ENCODE measurements at regions not wholly inside any gene's neighbourhood (a gene's known extent, or its start where the extent isn't known, plus 50 kb on each side); places are given as distances from the start of the nearest gene placed in this dataset.

- no peak for DNase-seq
- no peaks in the 10 kb centered on the region for H3K4me1 Mint-ChIP-seq
- H3K27ac Mint-ChIP-seq, result no peak overlapping the region
- peaks cover 0 to 3% (median 0%) of the 10 kb centered on the region in 3 donors for H3K36me3 Mint-ChIP-seq
- H3K4me3 Mint-ChIP-seq, result no peak overlapping the region
- H3K9me3 Mint-ChIP-seq, result peaks cover 0 to 18% (median 4%) of the 10 kb centered on the region in 9 donors
- POLR2A ChIA-PET, result no interaction called here
- no peak for ATAC-seq
- H3K27me3 Mint-ChIP-seq, result peaks cover 0 to 7% (median 0%) of the 10 kb centered on the region in 5 donors
Observed at GRCh38 chr6:10297832-10298231, 117.0 kb downstream of the TFAP2A start.

- Mint-ChIP-seq H3K27me3 (peaks cover 2 to 18% (median 6%) of the 10 kb centered on the region in 5 donors), H3K9me3 (peaks cover 0 to 28% (median 8%) of the 10 kb centered on the region in 9 donors), H3K36me3 (no peaks in the 10 kb centered on the region), H3K4me3 (no peak overlapping the region), H3K27ac (no peak overlapping the region), H3K4me1 (no peaks in the 10 kb centered on the region)
- DNase-seq (no peak), ATAC-seq (no peak)
- POLR2A ChIA-PET, result no interaction called here
Observed at GRCh38 chr6:10278746-10279145, 136.1 kb downstream of the TFAP2A start.

GRCh38 chr6:10276660-10277287, 138.1 kb downstream of the TFAP2A start:
- Mint-ChIP-seq H3K36me3 (no peaks in the 10 kb centered on the region), H3K27me3 (peaks cover 0 to 18% (median 15%) of the 10 kb centered on the region in 5 donors), H3K27ac (no peak overlapping the region), H3K9me3 (peaks cover 0 to 15% (median 5%) of the 10 kb centered on the region in 9 donors), H3K4me1 (no peaks in the 10 kb centered on the region), H3K4me3 (no peak overlapping the region)
- ATAC-seq, result no peak
- DNase-seq, result no peak
- POLR2A ChIA-PET, result no interaction called here

GRCh38 chr6:10276106-10276505, 138.8 kb downstream of the TFAP2A start:
- no peak overlapping the region for H3K27ac Mint-ChIP-seq
- H3K36me3 Mint-ChIP-seq, result no peaks in the 10 kb centered on the region
- H3K9me3 Mint-ChIP-seq, result peaks cover 0 to 15% (median 5%) of the 10 kb centered on the region in 9 donors
- POLR2A ChIA-PET, result no interaction called here
- no peak overlapping the region for H3K4me3 Mint-ChIP-seq
- ATAC-seq (no peak), DNase-seq (no peak)
- no peaks in the 10 kb centered on the region for H3K4me1 Mint-ChIP-seq
- peaks cover 0 to 19% (median 17%) of the 10 kb centered on the region in 5 donors for H3K27me3 Mint-ChIP-seq

DNA sequence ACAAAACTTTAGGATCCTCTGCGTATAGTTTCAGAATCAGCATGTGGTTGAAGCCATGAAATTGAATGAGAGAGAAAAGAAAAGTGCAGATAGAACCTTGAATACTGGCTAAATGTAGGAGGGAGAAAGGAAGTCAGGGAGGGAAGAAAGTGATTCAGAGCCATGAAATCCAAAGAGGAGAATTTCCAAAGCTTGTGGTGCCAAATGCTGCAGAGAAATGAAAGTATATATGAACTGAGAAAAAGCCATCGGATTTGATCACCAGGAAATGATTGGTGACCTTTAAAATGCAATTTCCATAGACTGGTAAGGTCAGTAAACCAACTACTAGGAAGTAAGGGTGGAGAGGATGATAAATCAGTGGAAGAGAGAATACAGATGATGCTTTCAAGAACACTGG, 142.3 kb downstream of the TFAP2A start:
- Mint-ChIP-seq H3K9me3 (peaks cover 0 to 11% (median 3%) of the 10 kb centered on the region in 9 donors), H3K27ac (no peak overlapping the region), H3K4me1 (no peaks in the 10 kb centered on the region), H3K27me3 (peaks cover 5 to 27% (median 21%) of the 10 kb centered on the region in 5 donors), H3K36me3 (no peaks in the 10 kb centered on the region), H3K4me3 (no peak overlapping the region)
- DNase-seq (no peak), ATAC-seq (no peak)
- POLR2A ChIA-PET, result no interaction called here

GRCh38 chr6:10271982-10272381, 142.9 kb downstream of the TFAP2A start:
- H3K9me3 Mint-ChIP-seq, result peaks cover 0 to 5% (median 0%) of the 10 kb centered on the region in 9 donors
- no peaks in the 10 kb centered on the region for H3K4me1 Mint-ChIP-seq
- H3K27me3 Mint-ChIP-seq, result peaks cover 5 to 29% (median 21%) of the 10 kb centered on the region in 5 donors
- no peaks in the 10 kb centered on the region for H3K36me3 Mint-ChIP-seq
- H3K4me3 Mint-ChIP-seq, result no peak overlapping the region
- DNase-seq, result no peak
- POLR2A ChIA-PET, result interaction anchor here (0.6 kb wide), 1 partner anchor 13 kb away, joined by 3 read pairs; no protein-coding TSS in a partner anchor
- no peak overlapping the region for H3K27ac Mint-ChIP-seq
- ATAC-seq, result no peak

- peaks cover 0 to 4% (median 0%) of the 10 kb centered on the region in 9 donors for H3K9me3 Mint-ChIP-seq
- no peaks in the 10 kb centered on the region for H3K4me1 Mint-ChIP-seq
- no peak overlapping the region for H3K4me3 Mint-ChIP-seq
- H3K36me3 Mint-ChIP-seq, result no peaks in the 10 kb centered on the region
- POLR2A ChIA-PET, result no interaction called here
- no peak overlapping the region for H3K27ac Mint-ChIP-seq
- DNase-seq, result no peak
- no peak for ATAC-seq
- peaks cover 7 to 42% (median 21%) of the 10 kb centered on the region in 5 donors for H3K27me3 Mint-ChIP-seq
Observed at GRCh38 chr6:10269814-10270472, 144.9 kb downstream of the TFAP2A start.

DNA sequence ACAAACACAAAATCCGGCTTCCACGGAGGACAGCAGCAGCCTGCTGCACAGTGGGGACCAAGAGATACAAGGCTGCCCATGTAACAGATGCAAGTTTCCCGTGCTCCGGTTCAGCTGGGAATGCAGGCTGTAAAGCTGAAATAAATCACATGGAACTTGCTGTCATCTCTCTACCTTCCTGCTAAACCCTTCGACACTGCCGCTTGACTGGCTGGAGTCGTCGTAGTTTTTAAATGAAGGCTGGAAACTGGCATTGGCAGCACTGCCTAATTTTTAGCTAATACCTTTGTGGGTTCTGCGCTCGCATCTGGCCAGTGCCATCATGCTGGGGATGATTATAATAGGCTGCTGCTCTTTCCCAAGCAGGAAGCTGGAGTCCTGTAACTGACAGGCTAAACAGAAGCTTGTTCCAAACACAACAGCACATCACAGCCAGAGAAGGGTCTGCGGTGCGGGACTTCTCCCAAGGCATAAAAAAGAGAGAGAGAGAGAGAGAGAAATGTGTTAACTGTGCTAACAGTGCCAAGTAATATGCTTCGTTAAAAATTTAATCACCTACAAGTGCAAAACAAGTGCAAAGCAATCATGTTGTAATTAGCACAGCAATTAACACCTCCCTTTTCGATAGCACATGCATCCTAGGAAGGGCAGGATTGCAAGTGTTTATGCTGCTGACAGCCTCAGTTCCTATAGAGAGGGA, 146.1 kb downstream of the TFAP2A start:
- POLR2A ChIA-PET, result no interaction called here
- peaks cover 7 to 42% (median 21%) of the 10 kb centered on the region in 5 donors for H3K27me3 Mint-ChIP-seq
- ATAC-seq (no peak), DNase-seq (no peak)
- peaks cover 0 to 4% (median 0%) of the 10 kb centered on the region in 9 donors for H3K9me3 Mint-ChIP-seq
- H3K36me3 Mint-ChIP-seq, result no peaks in the 10 kb centered on the region
- no peak overlapping the region for H3K27ac Mint-ChIP-seq
- no peak overlapping the region for H3K4me3 Mint-ChIP-seq
- H3K4me1 Mint-ChIP-seq, result no peaks in the 10 kb centered on the region

GRCh38 chr6:10268111-10268510, 146.8 kb downstream of the TFAP2A start:
- H3K27me3 Mint-ChIP-seq, result peaks cover 7 to 41% (median 18%) of the 10 kb centered on the region in 5 donors
- H3K36me3 Mint-ChIP-seq, result no peaks in the 10 kb centered on the region
- no peak overlapping the region for H3K4me3 Mint-ChIP-seq
- ATAC-seq (no peak), DNase-seq (no peak)
- no peak overlapping the region for H3K27ac Mint-ChIP-seq
- H3K4me1 Mint-ChIP-seq, result no peaks in the 10 kb centered on the region
- peaks cover 0 to 4% (median 0%) of the 10 kb centered on the region in 9 donors for H3K9me3 Mint-ChIP-seq
- POLR2A ChIA-PET, result no interaction called here

DNA sequence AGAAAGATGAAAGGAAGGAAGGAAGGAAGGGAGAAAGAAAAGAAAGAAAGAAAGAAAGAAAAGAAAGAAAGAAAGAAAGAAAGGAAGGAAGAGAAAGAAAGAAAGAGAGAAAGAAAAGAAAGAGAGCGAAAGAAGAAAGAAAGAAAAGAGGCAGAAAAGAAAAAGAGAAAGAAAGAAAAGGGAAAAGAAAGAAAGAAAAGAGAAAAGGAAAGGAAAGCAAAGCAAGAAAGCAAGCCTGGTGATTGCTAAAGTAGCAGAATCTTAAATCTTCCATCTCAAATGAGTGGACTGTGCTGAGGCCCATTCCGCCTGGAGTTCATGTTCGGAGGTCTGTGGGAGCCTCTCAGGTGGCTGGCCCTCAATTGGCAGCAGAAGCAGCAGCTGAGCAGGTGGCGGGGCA, 148.4 kb downstream of the TFAP2A start:
- ATAC-seq, result no peak
- H3K36me3 Mint-ChIP-seq, result no peaks in the 10 kb centered on the region
- H3K4me3 Mint-ChIP-seq, result no peak overlapping the region
- no peak overlapping the region for H3K27ac Mint-ChIP-seq
- peaks cover 7 to 25% (median 11%) of the 10 kb centered on the region in 5 donors for H3K27me3 Mint-ChIP-seq
- POLR2A ChIA-PET, result no interaction called here
- no peaks in the 10 kb centered on the region for H3K4me1 Mint-ChIP-seq
- peaks cover 0 to 4% (median 0%) of the 10 kb centered on the region in 9 donors for H3K9me3 Mint-ChIP-seq
- DNase-seq, result no peak

DNA sequence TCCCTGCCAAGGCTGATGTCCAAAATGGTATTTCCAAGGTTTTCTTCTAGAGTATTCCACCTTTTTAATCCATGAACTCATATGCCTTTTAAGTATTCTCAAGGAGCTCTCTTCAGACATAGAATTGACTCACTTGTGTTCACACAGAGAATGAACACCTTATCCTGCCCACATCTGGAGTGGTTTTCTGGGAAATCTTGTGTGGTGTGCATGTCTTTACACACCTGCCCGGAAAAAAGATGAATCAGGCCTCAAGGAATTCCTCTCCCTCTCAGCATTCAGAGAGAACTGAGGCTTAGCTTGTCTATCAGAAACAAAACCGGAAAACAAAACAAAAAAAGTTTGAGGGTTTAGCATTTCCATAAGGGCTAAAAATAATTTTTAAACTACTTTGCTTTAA, 148.8 kb downstream of the TFAP2A start:
- ATAC-seq (no peak), DNase-seq (no peak)
- no peak overlapping the region for H3K27ac Mint-ChIP-seq
- POLR2A ChIA-PET, result no interaction called here
- peaks cover 7 to 23% (median 11%) of the 10 kb centered on the region in 5 donors for H3K27me3 Mint-ChIP-seq
- peaks cover 0 to 4% (median 0%) of the 10 kb centered on the region in 9 donors for H3K9me3 Mint-ChIP-seq
- no peaks in the 10 kb centered on the region for H3K36me3 Mint-ChIP-seq
- H3K4me3 Mint-ChIP-seq, result no peak overlapping the region
- H3K4me1 Mint-ChIP-seq, result no peaks in the 10 kb centered on the region

DNA sequence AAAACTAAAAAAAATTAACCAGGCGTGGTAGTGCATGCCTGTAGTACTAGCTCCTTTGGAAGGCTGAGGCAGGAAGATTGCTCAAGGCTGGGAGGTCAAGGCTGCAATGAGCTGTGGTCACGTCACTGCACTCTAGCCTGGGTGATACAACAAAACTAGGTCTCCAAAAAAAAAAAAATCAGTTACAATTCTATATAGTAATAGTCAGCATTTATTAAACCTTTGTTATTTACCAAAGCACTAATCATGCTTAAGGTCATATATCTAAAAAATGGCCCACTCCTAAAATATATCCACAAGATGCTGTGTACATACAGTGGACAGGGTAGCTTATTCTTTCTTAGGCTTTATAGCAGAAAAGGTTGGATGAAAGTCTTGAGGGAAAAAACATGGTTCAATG, 152.4 kb downstream of the TFAP2A start:
- H3K9me3 Mint-ChIP-seq, result peaks cover 0 to 10% (median 0%) of the 10 kb centered on the region in 9 donors
- H3K36me3 Mint-ChIP-seq, result no peaks in the 10 kb centered on the region
- POLR2A ChIA-PET, result no interaction called here
- no peak for DNase-seq
- H3K27me3 Mint-ChIP-seq, result peaks cover 0 to 15% (median 5%) of the 10 kb centered on the region in 5 donors
- ATAC-seq, result no peak
- H3K4me3 Mint-ChIP-seq, result no peak overlapping the region
- no peaks in the 10 kb centered on the region for H3K4me1 Mint-ChIP-seq
- no peak overlapping the region for H3K27ac Mint-ChIP-seq

- POLR2A ChIA-PET, result no interaction called here
- Mint-ChIP-seq H3K4me1 (no peaks in the 10 kb centered on the region), H3K9me3 (peaks cover 0 to 19% (median 5%) of the 10 kb centered on the region in 9 donors), H3K27me3 (peaks cover 0 to 4% (median 0%) of the 10 kb centered on the region in 5 donors), H3K4me3 (no peak overlapping the region), H3K27ac (no peak overlapping the region), H3K36me3 (peaks cover 0 to 4% (median 0%) of the 10 kb centered on the region in 3 donors)
- ATAC-seq, result no peak
- no peak for DNase-seq
Observed at GRCh38 chr6:10259671-10260070, 155.2 kb downstream of the TFAP2A start.

All from naive thymus-derived CD8-positive, alpha-beta T cell (primary cell).